HCT116 (cell line): ENCODE measurements at regions not wholly inside any gene's neighbourhood (a gene's known extent, or its start where the extent isn't known, plus 50 kb on each side); places are given as distances from the start of the nearest gene placed in this dataset.

ENCODE experiments used
- ATAC-seq: fragments of 200-7000 bp; cut with Tn5 transposase; 2 replicates; pipeline ENCODE4 v1.9.1; 2020; ENCODE audit warnings: mild to moderate bottlenecking, moderate library complexity
- BruUV-seq: library from RNA; stranded (reverse); fragments of 400-500 nt; replicated peaks from 2 replicates; lab custom pipeline; 2021; lab: Mats Ljungman, UMichigan
- CTCF ChIA-PET: fragments of 300-600 bp; sonication (Branson Sonifier 250); formaldehyde crosslinking; loops from one replicate; lab custom pipeline; 2021; ENCODE audit warnings: antibody characterized with exemption; lab: Charles Lee
- POLR2A ChIA-PET: fragments of 300-600, 350-600 bp; sonication (Branson Sonifier 250); formaldehyde crosslinking; loops from one replicate; lab custom pipeline; 2021; ENCODE audit warnings: antibody characterized with exemption; lab: Charles Lee
- RAD21 ChIA-PET, 2 experiments: fragments of 300-600 bp; sonication (Branson Sonifier 250); formaldehyde crosslinking; loops; one replicate each; lab custom pipeline; 2023; ENCODE audit warnings: low total read pairs in 2 of 2; ENCODE audit not compliant: uncharacterized antibody in 2 of 2, unreplicated experiment in 2 of 2, low non-redundant PET in 1 of 2; lab: Charles Lee
- DNase-seq: peaks from one replicate; pipeline ENCODE4 v3.0.0-alpha.2; 2010; ENCODE audit warnings: low read depth, low spot score
- H2AFZ ChIP-seq: fragments of 200-600 bp; shearing (Covaris generic), sonication (generic); 2 replicates; pipeline ENCODE4 v1.6.1; 2017; ENCODE audit warnings: low read depth, mixed run types, mixed read lengths, antibody characterized with exemption, low read length; ENCODE audit not compliant: poor library complexity, severe bottlenecking
- H3K27ac ChIP-seq: 2 replicates; pipeline ENCODE4 v1.5.1; 2012; ENCODE audit warnings: low read depth, low read length
- H3K27me3 ChIP-seq: fragments of 200-600 bp; sonication (generic); 2 replicates; pipeline ENCODE4 v1.6.1; 2016; ENCODE audit warnings: mixed run types, low read length, mixed read lengths; ENCODE audit not compliant: insufficient read depth
- H3K36me3 ChIP-seq, 2 experiments: fragments of 200-500 bp in 1 of 2; fragments of 200-600 bp in 1 of 2; sonication (Bioruptor generic) in 1 of 2; sonication (generic) in 1 of 2; 2 replicates each; pipeline versions ENCODE4 v1.5.1 to v1.6.1; 2014 to 2016; ENCODE audit warnings: low read length in 2 of 2, inconsistent platforms in 1 of 2, mixed read lengths in 1 of 2, mixed run types in 1 of 2; ENCODE audit not compliant: insufficient read depth in 2 of 2, control insufficient read depth in 1 of 2
- H3K4me1 ChIP-seq, 2 experiments: fragments of 200-600 bp in 1 of 2; sonication (generic) in 1 of 2; 2 replicates each; pipeline versions ENCODE4 v1.5.1 to v1.6.1; 2012 to 2017; ENCODE audit warnings: low read length in 2 of 2, inconsistent platforms in 1 of 2, mild to moderate bottlenecking in 1 of 2, mixed read lengths in 1 of 2, mixed run types in 1 of 2, moderate library complexity in 1 of 2; ENCODE audit not compliant: insufficient read depth in 2 of 2, control insufficient read depth in 1 of 2
- H3K4me2 ChIP-seq: fragments of 200-600 bp; sonication (generic); 2 replicates; pipeline ENCODE4 v1.6.1; 2017; ENCODE audit warnings: mixed run types, low read length, mixed read lengths
- H3K4me3 ChIP-seq, 2 experiments: fragments of 200-600 bp in 1 of 2; sonication (generic) in 1 of 2; replicated peaks in 1 of 2; 2 replicates each; pipeline ENCODE4 v1.5.1; 2011 to 2016; ENCODE audit warnings: low read length in 2 of 2, control low read depth in 1 of 2, low read depth in 1 of 2, mild to moderate bottlenecking in 1 of 2, mixed read lengths in 1 of 2, mixed run types in 1 of 2
- H3K79me2 ChIP-seq: fragments of 200-600 bp; sonication (generic); 2 replicates; pipeline ENCODE4 v1.6.1; 2017; ENCODE audit warnings: mild to moderate bottlenecking, mixed run types, low read length, moderate library complexity, mixed read lengths; ENCODE audit not compliant: insufficient read depth
- H3K9ac ChIP-seq: fragments of 200-600 bp; sonication (generic); 2 replicates; pipeline ENCODE4 v1.6.1; 2016; ENCODE audit warnings: low read length, mixed read lengths
- H3K9me2 ChIP-seq: fragments of 200-600 bp; sonication (generic), shearing (Covaris generic); 2 replicates; pipeline ENCODE4 v1.6.1; 2017; ENCODE audit warnings: mixed run types, mild to moderate bottlenecking, moderate library complexity; ENCODE audit not compliant: insufficient read depth
- H3K9me3 ChIP-seq, 2 experiments: fragments of 200-500 bp in 1 of 2; fragments of 200-600 bp in 1 of 2; sonication (Bioruptor generic) in 1 of 2; sonication (generic) in 1 of 2; 2 replicates each; pipeline ENCODE4 v1.6.1; 2014 to 2017; ENCODE audit warnings: low read length in 2 of 2, mixed read lengths in 2 of 2, inconsistent platforms in 1 of 2, low read depth in 1 of 2, mild to moderate bottlenecking in 1 of 2, mixed run types in 1 of 2, moderate library complexity in 1 of 2; ENCODE audit not compliant: control insufficient read depth in 1 of 2, insufficient read depth in 1 of 2
- H4K20me1 ChIP-seq: fragments of 200-600 bp; sonication (generic), shearing (Covaris generic); 2 replicates; pipeline ENCODE4 v1.6.1; 2017; ENCODE audit warnings: mixed run types, mild to moderate bottlenecking, moderate library complexity; ENCODE audit not compliant: insufficient read depth
- CBX3 ChIP-seq: IDR thresholded peaks from 2 replicates; pipeline ENCODE4 v1.6.1; 2012; ENCODE audit warnings: low read depth
- CEBPB ChIP-seq: IDR thresholded peaks from 2 replicates; pipeline ENCODE4 v1.6.1; 2012; ENCODE audit warnings: low read depth
- CTCF ChIP-seq, 3 experiments: fragments of 200-600 bp in 1 of 3; sonication (generic) in 1 of 3; IDR thresholded peaks in 2 of 3; conservative IDR thresholded peaks in 1 of 3; 2 replicates each; pipeline ENCODE4 v1.5.1; 2012 to 2017; ENCODE audit warnings: low read depth in 2 of 3, low read length in 2 of 3, antibody characterized with exemption in 1 of 3, borderline replicate concordance in 1 of 3, control low read depth in 1 of 3, mild to moderate bottlenecking in 1 of 3, mixed read lengths in 1 of 3, mixed run types in 1 of 3, moderate library complexity in 1 of 3; ENCODE audit not compliant: insufficient read depth in 1 of 3
- EGR1 ChIP-seq: IDR thresholded peaks from 2 replicates; pipeline ENCODE4 v1.6.1; 2012; ENCODE audit warnings: low read depth
- JUND ChIP-seq: IDR thresholded peaks from 2 replicates; pipeline ENCODE4 v1.6.1; 2012
- MAX ChIP-seq: IDR thresholded peaks from 2 replicates; pipeline ENCODE4 v1.6.1; 2012
- POLR2AphosphoS5 ChIP-seq: IDR thresholded peaks from 2 replicates; pipeline ENCODE4 v1.6.1; 2011; ENCODE audit warnings: mild to moderate bottlenecking, low read depth, low read length, moderate library complexity
- RAD21 ChIP-seq: IDR thresholded peaks from 2 replicates; pipeline ENCODE4 v1.6.1; 2012; ENCODE audit warnings: low read depth, mild to moderate bottlenecking
- SIN3A ChIP-seq: IDR thresholded peaks from 2 replicates; pipeline ENCODE4 v1.6.1; 2012; ENCODE audit warnings: low read depth
- SP1 ChIP-seq: IDR thresholded peaks from 2 replicates; pipeline ENCODE4 v1.6.1; 2012; ENCODE audit warnings: low read depth
- TCF7L2 ChIP-seq: IDR thresholded peaks from 2 replicates; pipeline ENCODE4 v1.7.0; 2011; ENCODE audit warnings: borderline replicate concordance, inconsistent platforms; ENCODE audit not compliant: insufficient read depth, insufficient read length; ENCODE audit errors: extremely low read depth
- YY1 ChIP-seq: IDR thresholded peaks from 2 replicates; pipeline ENCODE4 v1.6.1; 2011; ENCODE audit warnings: low read length, low read depth, moderate library complexity, mild to moderate bottlenecking; ENCODE audit not compliant: insufficient replicate concordance; ENCODE audit errors: extremely low read depth
- ZFX ChIP-seq: fragments of 450-650 bp; IDR thresholded peaks from 2 replicates; pipeline ENCODE4 v1.6.1; 2017
- intact Hi-C: fragments of 100-400 bp; cut with micrococcal nuclease; formaldehyde crosslinking; loops from 2 replicates; pipeline ENCODE4 v1.10.0; 2022
- TF ChIP-seq, protein P1 (sequence below): IDR thresholded peaks from 2 replicates; pipeline ENCODE4 v1.6.1; 2012
- TF ChIP-seq, protein P2 (sequence below): IDR thresholded peaks from 2 replicates; pipeline ENCODE4 v1.6.1; 2011; ENCODE audit warnings: mild to moderate bottlenecking, low read length, moderate library complexity; ENCODE audit not compliant: insufficient replicate concordance; ENCODE audit errors: extremely low read depth

GRCh38 chr14:100015251-100015655 lies 50.0 kb upstream of the EVL start:
- Histone ChIP-seq H3K4me2 (no peak overlapping the region), H3K4me1 (peaks cover 0 to 7% of the 10 kb centered on the region in 2 experiments; a peak in 2 of 4 replicates), H3K27ac (no peak overlapping the region), H3K79me2 (no peaks in the 10 kb centered on the region), H3K27me3 (no peaks in the 10 kb centered on the region), H3K4me3 (no peak overlapping the region), H3K36me3 (no peaks in the 10 kb centered on the region), H2AFZ (no peak overlapping the region), H3K9ac (no peak overlapping the region), H3K9me3 (no peaks in the 10 kb centered on the region), H4K20me1 (no peaks in the 10 kb centered on the region)
- ChIA-PET POLR2A (no interaction called here), RAD21 (no interaction called here), CTCF (no interaction called here)
- no peak for ATAC-seq
- no TSS peak for BruUV-seq
- no peak for TF ChIP-seq EGR1
- TF ChIP-seq TCF7L2 = no peak
- TF ChIP-seq CEBPB = no peak
- no peak for TF ChIP-seq JUND
- TF ChIP-seq, protein P1, sequence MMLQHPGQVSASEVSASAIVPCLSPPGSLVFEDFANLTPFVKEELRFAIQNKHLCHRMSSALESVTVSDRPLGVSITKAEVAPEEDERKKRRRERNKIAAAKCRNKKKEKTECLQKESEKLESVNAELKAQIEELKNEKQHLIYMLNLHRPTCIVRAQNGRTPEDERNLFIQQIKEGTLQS = no peak
- no peak for TF ChIP-seq MAX
- no peak for TF ChIP-seq CTCF (IDR thresholded peaks at IDR 0.05 in 2 of 3, conservative IDR thresholded peaks at IDR 0.05 in 1 of 3; ENCODE audit: borderline replicate concordance in 1 of 3, insufficient read depth in 1 of 3, low read depth in 2 of 3, low read length in 2 of 3)
- no peak for TF ChIP-seq SIN3A
- no peak for TF ChIP-seq RAD21
- TF ChIP-seq, protein P2, sequence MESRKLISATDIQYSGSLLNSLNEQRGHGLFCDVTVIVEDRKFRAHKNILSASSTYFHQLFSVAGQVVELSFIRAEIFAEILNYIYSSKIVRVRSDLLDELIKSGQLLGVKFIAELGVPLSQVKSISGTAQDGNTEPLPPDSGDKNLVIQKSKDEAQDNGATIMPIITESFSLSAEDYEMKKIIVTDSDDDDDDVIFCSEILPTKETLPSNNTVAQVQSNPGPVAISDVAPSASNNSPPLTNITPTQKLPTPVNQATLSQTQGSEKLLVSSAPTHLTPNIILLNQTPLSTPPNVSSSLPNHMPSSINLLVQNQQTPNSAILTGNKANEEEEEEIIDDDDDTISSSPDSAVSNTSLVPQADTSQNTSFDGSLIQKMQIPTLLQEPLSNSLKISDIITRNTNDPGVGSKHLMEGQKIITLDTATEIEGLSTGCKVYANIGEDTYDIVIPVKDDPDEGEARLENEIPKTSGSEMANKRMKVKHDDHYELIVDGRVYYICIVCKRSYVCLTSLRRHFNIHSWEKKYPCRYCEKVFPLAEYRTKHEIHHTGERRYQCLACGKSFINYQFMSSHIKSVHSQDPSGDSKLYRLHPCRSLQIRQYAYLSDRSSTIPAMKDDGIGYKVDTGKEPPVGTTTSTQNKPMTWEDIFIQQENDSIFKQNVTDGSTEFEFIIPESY = no peak
- no peak for TF ChIP-seq CBX3
- TF ChIP-seq POLR2AphosphoS5 = no peak
- no peak for TF ChIP-seq SP1
- TF ChIP-seq YY1 = no peak
- TF ChIP-seq ZFX = no peak
- TF ChIP-seq, all 23 proteins: peak for 0
- intact Hi-C loops = no loop called here
- H3K9me2 ChIP-seq = no peaks in the 10 kb centered on the region
- DNase-seq = no peak
